ENCODE measurements at regions not wholly inside any gene's neighbourhood (a gene's known extent, or its start where the extent isn't known, plus 50 kb on each side); places are given as distances from the start of the nearest gene placed in this dataset.

- no peak for TF ChIP-seq CTCF (IDR thresholded peaks at IDR 0.05)
- no peak for TF ChIP-seq ZFX (IDR thresholded peaks at IDR 0.05; ENCODE audit: borderline replicate concordance)
Measured at GRCh38 chr15:62242999-62243398, 77.9 kb upstream of the C2CD4B start.

All from 22Rv1 (cell line).